ENCODE measurements at regions not wholly inside any gene's neighbourhood (a gene's known extent, or its start where the extent isn't known, plus 50 kb on each side); places are given as distances from the start of the nearest gene placed in this dataset.

- DNase-seq = no peak
Measured at GRCh38 chr14:45364565-45365156, 111.7 kb upstream of the MIS18BP1 start.

GRCh38 chr14:45362505-45362904 is 109.5 kb upstream of the MIS18BP1 start:
- DNase-seq = no peak

- DNase-seq = no peak
Measured at GRCh38 chr14:45361727-45362126, 108.7 kb upstream of the MIS18BP1 start.

GRCh38 chr14:45359746-45360145 is 106.7 kb upstream of the MIS18BP1 start:
- DNase-seq = no peak

GRCh38 chr14:45332360-45332988 is 79.5 kb upstream of the MIS18BP1 start:
- no peak for DNase-seq

GRCh38 chr14:45308745-45309397 is 55.9 kb upstream of the MIS18BP1 start:
- no peak for DNase-seq
